NB4 (cell line): ENCODE measurements at regions not wholly inside any gene's neighbourhood (a gene's known extent, or its start where the extent isn't known, plus 50 kb on each side); places are given as distances from the start of the nearest gene placed in this dataset.

Experiments
- DNase-seq: peaks from one replicate; pipeline ENCODE4 v3.0.0; 2010; ENCODE audit warnings: low read depth
- H3K4me3 ChIP-seq: one replicate; pipeline ENCODE4 v1.5.1; 2011; ENCODE audit warnings: mild to moderate bottlenecking, low read depth, low read length, moderate library complexity
- CTCF ChIP-seq: IDR thresholded peaks from one replicate; pipeline ENCODE4 v1.5.1; 2012; ENCODE audit warnings: low read depth, low read length
- MAX ChIP-seq: IDR thresholded peaks from 2 replicates; pipeline ENCODE4 v1.6.1; 2011; ENCODE audit warnings: low read depth, low read length
- MYC ChIP-seq: IDR thresholded peaks from 2 replicates; pipeline ENCODE4 v1.6.1; 2011; ENCODE audit warnings: low read depth, low read length
- POLR2A ChIP-seq: IDR thresholded peaks from 2 replicates; pipeline ENCODE4 v1.6.1; 2011; ENCODE audit warnings: mild to moderate bottlenecking; ENCODE audit not compliant: insufficient read length; ENCODE audit errors: extremely low read depth

- H3K4me3 ChIP-seq, result no peak overlapping the region
- TF ChIP-seq CTCF (no peak), MAX (no peak), POLR2A (no peak), MYC (no peak)
- no peak for DNase-seq
Observed at GRCh38 chr5:4576908-4577307, 563.2 kb upstream of the ADAMTS16 start.

- TF ChIP-seq MAX, result no peak
- no peak for TF ChIP-seq POLR2A
- TF ChIP-seq MYC, result no peak
- no peak for TF ChIP-seq CTCF
- no peak overlapping the region for H3K4me3 ChIP-seq
- DNase-seq, result no peak
Observed at GRCh38 chr5:4579679-4580078, 560.5 kb upstream of the ADAMTS16 start.

GRCh38 chr5:4580772-4581171 lies 559.4 kb upstream of the ADAMTS16 start:
- no peak for TF ChIP-seq MAX
- no peak for TF ChIP-seq POLR2A
- TF ChIP-seq MYC, result no peak
- no peak for TF ChIP-seq CTCF
- no peak for DNase-seq
- H3K4me3 ChIP-seq, result no peak overlapping the region

- DNase-seq, result no peak
- no peak overlapping the region for H3K4me3 ChIP-seq
- TF ChIP-seq MYC (no peak), CTCF (no peak), MAX (no peak), POLR2A (no peak)
Observed at GRCh38 chr5:4581289-4581688, 558.8 kb upstream of the ADAMTS16 start.

- TF ChIP-seq POLR2A (no peak), MAX (no peak), CTCF (no peak), MYC (no peak)
- H3K4me3 ChIP-seq, result no peak overlapping the region
- DNase-seq, result no peak
Observed at GRCh38 chr5:4584982-4585381, 555.1 kb upstream of the ADAMTS16 start.

- H3K4me3 ChIP-seq, result no peak overlapping the region
- TF ChIP-seq MAX, result no peak
- no peak for TF ChIP-seq POLR2A
- no peak for TF ChIP-seq MYC
- no peak for TF ChIP-seq CTCF
- DNase-seq, result no peak
Observed at GRCh38 chr5:4613440-4613839, 526.7 kb upstream of the ADAMTS16 start.
